H1 (cell line): ENCODE measurements at regions not wholly inside any gene's neighbourhood (a gene's known extent, or its start where the extent isn't known, plus 50 kb on each side); places are given as distances from the start of the nearest gene placed in this dataset.

ENCODE experiments used
- CTCF ChIA-PET: fragments of 300-600 bp; sonication (Branson Sonifier 250); formaldehyde crosslinking; loops from one replicate; lab custom pipeline; 2021; ENCODE audit not compliant: partially characterized antibody; lab: Charles Lee
- POLR2A ChIA-PET: fragments of 300-600 bp; sonication (Branson Sonifier 250); formaldehyde crosslinking; loops from one replicate; lab custom pipeline; 2021; ENCODE audit warnings: inconsistent platforms; ENCODE audit not compliant: partially characterized antibody; lab: Charles Lee
- DNase-seq, 2 experiments: peaks; one replicate each; pipeline versions ENCODE4 v3.0.0 to v3.0.0-alpha.2; 2010 to 2022; ENCODE audit warnings: low spot score in 2 of 2, low read depth in 1 of 2, mixed read lengths in 1 of 2
- FAIRE-seq: peaks from 2 replicates; lab custom pipeline; 2011; peaks lifted over from hg19 to GRCh38; lab: Jason Lieb, UNC
- H2AFZ ChIP-seq: 2 replicates; pipeline ENCODE4 v1.8.1; 2012; ENCODE audit warnings: low read length, inconsistent platforms
- H2AK5ac ChIP-seq: 2 replicates; pipeline ENCODE4 v1.6.1; 2013; ENCODE audit warnings: low read depth, low read length
- H2BK120ac ChIP-seq: replicated peaks from 2 replicates; pipeline ENCODE3; 2013; ENCODE audit warnings: low read depth, low read length, inconsistent platforms
- H2BK12ac ChIP-seq: 2 replicates; pipeline ENCODE4 v1.6.1; 2013; ENCODE audit warnings: low read depth, low read length
- H2BK15ac ChIP-seq: 2 replicates; pipeline ENCODE4 v1.6.1; 2013; ENCODE audit warnings: low read length
- H2BK20ac ChIP-seq: 2 replicates; pipeline ENCODE4 v1.6.1; 2013; ENCODE audit warnings: low read length
- H2BK5ac ChIP-seq: 2 replicates; pipeline ENCODE4 v1.6.1; 2013; ENCODE audit warnings: low read depth, low read length
- H3K14ac ChIP-seq: 2 replicates; pipeline ENCODE4 v1.6.1; 2013; ENCODE audit warnings: inconsistent platforms; ENCODE audit not compliant: insufficient read length
- H3K18ac ChIP-seq: 2 replicates; pipeline ENCODE4 v1.6.1; 2013; ENCODE audit warnings: low read length; ENCODE audit errors: extremely low read depth
- H3K23ac ChIP-seq: 2 replicates; pipeline ENCODE4 v1.6.1; 2013; ENCODE audit warnings: inconsistent platforms; ENCODE audit not compliant: insufficient read length
- H3K23me2 ChIP-seq: 2 replicates; pipeline ENCODE4 v1.6.1; 2013; ENCODE audit warnings: low read depth, low read length
- H3K27ac ChIP-seq: 2 replicates; pipeline ENCODE4 v1.6.1; 2011; ENCODE audit warnings: low read depth, low read length, inconsistent platforms
- H3K27me3 ChIP-seq, 4 experiments: replicated peaks in 1 of 4; 1 replicate in 1 of 4; 2 replicates in 3 of 4; pipeline versions ENCODE4 v1.6.1 to v1.8.1; 2011 to 2013; ENCODE audit warnings: low read length in 3 of 4, mild to moderate bottlenecking in 3 of 4, inconsistent platforms in 2 of 4, mixed read lengths in 2 of 4, moderate library complexity in 1 of 4; ENCODE audit not compliant: control insufficient read depth in 3 of 4, insufficient read depth in 3 of 4; ENCODE audit errors: extremely low read depth in 1 of 4
- H3K36me3 ChIP-seq, 4 experiments: 2 replicates each; pipeline versions ENCODE4 v1.6.1 to v1.8.1; 2011 to 2013; ENCODE audit warnings: mild to moderate bottlenecking in 4 of 4, low read length in 3 of 4, moderate library complexity in 2 of 4, control low read depth in 1 of 4, inconsistent platforms in 1 of 4; ENCODE audit not compliant: insufficient read depth in 4 of 4, control insufficient read depth in 2 of 4
- H3K4ac ChIP-seq: replicated peaks from 2 replicates; pipeline ENCODE3; 2013; ENCODE audit warnings: low read length, low read depth, mixed read lengths, inconsistent platforms; ENCODE audit not compliant: insufficient read length
- H3K4me1 ChIP-seq, 4 experiments: replicated peaks in 1 of 4; 1 replicate in 1 of 4; 2 replicates in 3 of 4; pipeline versions ENCODE4 v1.6.1 to v1.8.1; 2011 to 2013; ENCODE audit warnings: low read length in 3 of 4, inconsistent platforms in 2 of 4, mixed read lengths in 1 of 4; ENCODE audit not compliant: insufficient read depth in 4 of 4, control insufficient read depth in 3 of 4
- H3K4me2 ChIP-seq, 2 experiments: 2 replicates each; pipeline versions ENCODE4 v1.6.1 to v1.8.1; 2011 to 2013; ENCODE audit warnings: low read depth in 2 of 2, low read length in 2 of 2, control low read depth in 1 of 2, inconsistent platforms in 1 of 2, mild to moderate bottlenecking in 1 of 2; ENCODE audit not compliant: insufficient read depth in 1 of 2
- H3K4me3 ChIP-seq, 4 experiments: fragments of 200-600, 300-600 bp in 1 of 4; sonication (generic), shearing (Covaris generic), sonication (Bioruptor Twin) in 1 of 4; 2 replicates each; pipeline versions ENCODE4 v1.5.1 to v1.8.1; 2011 to 2016; ENCODE audit warnings: low read length in 4 of 4, low read depth in 3 of 4, control low read depth in 2 of 4, inconsistent platforms in 2 of 4, mild to moderate bottlenecking in 2 of 4, mixed read lengths in 1 of 4, moderate library complexity in 1 of 4; ENCODE audit not compliant: insufficient read depth in 2 of 4; ENCODE audit errors: extremely low read depth in 1 of 4
- H3K56ac ChIP-seq: replicated peaks from 2 replicates; pipeline ENCODE3; 2013; ENCODE audit warnings: low read depth, mild to moderate bottlenecking, mixed read lengths, low read length, inconsistent platforms; ENCODE audit not compliant: insufficient read length
- H3K79me1 ChIP-seq: 2 replicates; pipeline ENCODE4 v1.6.1; 2013; ENCODE audit warnings: low read depth, low read length, control low read depth
- H3K79me2 ChIP-seq, 2 experiments: 2 replicates each; pipeline versions ENCODE4 v1.6.1 to v1.8.1; 2012 to 2013; ENCODE audit warnings: low read length in 2 of 2, mild to moderate bottlenecking in 2 of 2, inconsistent platforms in 1 of 2; ENCODE audit not compliant: insufficient read depth in 2 of 2, control insufficient read depth in 1 of 2
- H3K9ac ChIP-seq, 4 experiments: replicated peaks in 1 of 4; 1 replicate in 1 of 4; 2 replicates in 3 of 4; pipeline versions ENCODE4 v1.6.1 to v1.8.1; 2011 to 2013; ENCODE audit warnings: low read depth in 3 of 4, low read length in 3 of 4, control low read depth in 2 of 4, mild to moderate bottlenecking in 2 of 4, moderate library complexity in 2 of 4, inconsistent platforms in 1 of 4; ENCODE audit errors: extremely low read depth in 1 of 4
- H3K9me3 ChIP-seq, 2 experiments: 2 replicates each; pipeline versions ENCODE4 v1.6.1 to v1.8.1; 2012 to 2013; ENCODE audit warnings: mild to moderate bottlenecking in 2 of 2, moderate library complexity in 2 of 2, control low read depth in 1 of 2, inconsistent platforms in 1 of 2, low read depth in 1 of 2, low read length in 1 of 2, mixed read lengths in 1 of 2; ENCODE audit not compliant: insufficient read depth in 2 of 2
- H4K20me1 ChIP-seq, 2 experiments: replicated peaks in 1 of 2; 2 replicates each; pipeline versions ENCODE3 to v1.8.1; 2011 to 2013; ENCODE audit warnings: inconsistent platforms in 2 of 2, low read length in 2 of 2, mild to moderate bottlenecking in 1 of 2; ENCODE audit not compliant: insufficient read depth in 2 of 2, control insufficient read depth in 1 of 2
- H4K5ac ChIP-seq: 2 replicates; pipeline ENCODE4 v1.6.1; 2013; ENCODE audit warnings: low read length, low read depth, mixed read lengths, inconsistent platforms; ENCODE audit not compliant: insufficient read length
- H4K8ac ChIP-seq: 2 replicates; pipeline ENCODE4 v1.8.0; 2013; ENCODE audit warnings: mild to moderate bottlenecking, moderate library complexity, low read length, inconsistent platforms; ENCODE audit not compliant: insufficient read depth; ENCODE audit errors: extremely low read depth
- H4K91ac ChIP-seq: replicated peaks from 2 replicates; pipeline ENCODE3; 2013; ENCODE audit warnings: low read length, mixed read lengths, inconsistent platforms; ENCODE audit not compliant: insufficient read length
- CEBPB ChIP-seq: IDR thresholded peaks from 2 replicates; pipeline ENCODE4 v1.6.1; 2012; ENCODE audit warnings: low read depth, low read length
- CHD2 ChIP-seq: IDR thresholded peaks from 2 replicates; pipeline ENCODE4 v1.6.1; 2012; ENCODE audit warnings: low read length, improper control_type of control experiment
- EZH2 ChIP-seq: fragments of 200-600 bp; sonication (generic); IDR thresholded peaks from 2 replicates; pipeline ENCODE4 v1.7.1; 2012; ENCODE audit warnings: low read depth, mild to moderate bottlenecking, moderate library complexity, low read length, inconsistent platforms; ENCODE audit not compliant: severe bottlenecking
- KDM5A ChIP-seq: fragments of 200-600 bp; IDR thresholded peaks from 2 replicates; pipeline ENCODE4 v1.7.1; 2012; ENCODE audit warnings: mild to moderate bottlenecking, low read length, inconsistent platforms, mixed read lengths
- NANOG ChIP-seq: IDR thresholded peaks from 2 replicates; pipeline ENCODE4 v1.6.1; 2011; ENCODE audit warnings: low read length, low read depth, mild to moderate bottlenecking, inconsistent platforms; ENCODE audit not compliant: insufficient read depth, poor library complexity, severe bottlenecking
- SP2 ChIP-seq: IDR thresholded peaks from 2 replicates; pipeline ENCODE4 v1.6.1; 2012; ENCODE audit warnings: mild to moderate bottlenecking, low read length, inconsistent platforms
- SP4 ChIP-seq: IDR thresholded peaks from 2 replicates; pipeline ENCODE4 v1.6.1; 2012; ENCODE audit warnings: low read length, inconsistent platforms
- WGBS, 2 experiments: shearing (Covaris generic) in 1 of 2; methylation state at CpG; one replicate each; pipeline versions ENCODE4 v1.1.6 to v1.1.7; 2013 to 2015; ENCODE audit warnings: low lambda C conversion rate in 2 of 2, mixed read lengths in 2 of 2, inconsistent platforms in 1 of 2, low coverage in 1 of 2, missing lambda C conversion rate in 1 of 2; ENCODE audit not compliant: insufficient replicate concordance in 2 of 2, insufficient coverage in 1 of 2, insufficient read length in 1 of 2; ENCODE audit errors: extremely low coverage in 1 of 2, missing lambda C conversion rate in 1 of 2; 5-methylcytosine and 5-hydroxymethylcytosine counted together
- TF ChIP-seq, protein P1 (sequence below), 3 experiments: IDR thresholded peaks; 1 replicate in 2 of 3; 2 replicates in 1 of 3; pipeline versions ENCODE4 v1.5.1 to v1.6.1; 2011; ENCODE audit warnings: low read length in 3 of 3, mild to moderate bottlenecking in 3 of 3, inconsistent platforms in 2 of 3, low read depth in 1 of 3, moderate library complexity in 1 of 3; ENCODE audit not compliant: insufficient read depth in 1 of 3; ENCODE audit errors: control extremely low read depth in 1 of 3
- TF ChIP-seq, protein P2 (sequence below): IDR thresholded peaks from 2 replicates; pipeline ENCODE4 v1.6.1; 2012; ENCODE audit warnings: inconsistent platforms

DNA sequence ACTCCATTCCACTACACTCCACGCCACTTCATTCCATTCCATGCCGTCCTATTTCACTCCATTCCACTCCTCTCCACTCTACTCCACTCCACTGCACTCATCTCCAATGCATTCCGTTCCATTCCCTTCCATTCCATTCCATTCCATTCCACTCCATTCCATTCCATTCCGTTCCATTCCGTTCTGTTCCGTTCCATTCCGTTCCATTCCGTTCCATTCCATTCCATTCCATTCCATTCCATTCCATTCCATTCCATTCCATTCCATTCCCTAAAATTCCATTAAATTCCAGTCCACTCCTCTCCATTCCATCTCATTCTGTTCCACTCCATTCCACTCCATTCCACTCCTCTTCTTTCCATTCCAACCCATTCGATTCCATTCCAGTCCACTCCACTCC, 1139.1 kb downstream of the TSPY10 start:
- H2AK5ac ChIP-seq, result no peak overlapping the region
- H2BK5ac ChIP-seq, result no peak overlapping the region
- H2BK120ac ChIP-seq, result no peak overlapping the region
- H3K9ac ChIP-seq, result no peak overlapping the region
- TF ChIP-seq EZH2 (no peak), CEBPB (no peak), SP4 (no peak), NANOG (no peak), CHD2 (no peak), KDM5A (no peak), SP2 (no peak)
- TF ChIP-seq, protein P1, sequence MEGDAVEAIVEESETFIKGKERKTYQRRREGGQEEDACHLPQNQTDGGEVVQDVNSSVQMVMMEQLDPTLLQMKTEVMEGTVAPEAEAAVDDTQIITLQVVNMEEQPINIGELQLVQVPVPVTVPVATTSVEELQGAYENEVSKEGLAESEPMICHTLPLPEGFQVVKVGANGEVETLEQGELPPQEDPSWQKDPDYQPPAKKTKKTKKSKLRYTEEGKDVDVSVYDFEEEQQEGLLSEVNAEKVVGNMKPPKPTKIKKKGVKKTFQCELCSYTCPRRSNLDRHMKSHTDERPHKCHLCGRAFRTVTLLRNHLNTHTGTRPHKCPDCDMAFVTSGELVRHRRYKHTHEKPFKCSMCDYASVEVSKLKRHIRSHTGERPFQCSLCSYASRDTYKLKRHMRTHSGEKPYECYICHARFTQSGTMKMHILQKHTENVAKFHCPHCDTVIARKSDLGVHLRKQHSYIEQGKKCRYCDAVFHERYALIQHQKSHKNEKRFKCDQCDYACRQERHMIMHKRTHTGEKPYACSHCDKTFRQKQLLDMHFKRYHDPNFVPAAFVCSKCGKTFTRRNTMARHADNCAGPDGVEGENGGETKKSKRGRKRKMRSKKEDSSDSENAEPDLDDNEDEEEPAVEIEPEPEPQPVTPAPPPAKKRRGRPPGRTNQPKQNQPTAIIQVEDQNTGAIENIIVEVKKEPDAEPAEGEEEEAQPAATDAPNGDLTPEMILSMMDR (IDR thresholded peaks at IDR 0.05; ENCODE audit: control extremely low read depth in 1 of 3, insufficient read depth in 1 of 3, low read depth in 1 of 3, low read length in 3 of 3), result no peak
- TF ChIP-seq, protein P2, sequence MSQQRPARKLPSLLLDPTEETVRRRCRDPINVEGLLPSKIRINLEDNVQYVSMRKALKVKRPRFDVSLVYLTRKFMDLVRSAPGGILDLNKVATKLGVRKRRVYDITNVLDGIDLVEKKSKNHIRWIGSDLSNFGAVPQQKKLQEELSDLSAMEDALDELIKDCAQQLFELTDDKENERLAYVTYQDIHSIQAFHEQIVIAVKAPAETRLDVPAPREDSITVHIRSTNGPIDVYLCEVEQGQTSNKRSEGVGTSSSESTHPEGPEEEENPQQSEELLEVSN, result no peak
- no peak for FAIRE-seq
- H2BK20ac ChIP-seq, result no peak overlapping the region
- no peaks in the 10 kb centered on the region for H3K27me3 ChIP-seq
- no peaks in the 10 kb centered on the region for H3K79me2 ChIP-seq
- no peak overlapping the region for H2BK12ac ChIP-seq
- H3K4me1 ChIP-seq, result no peaks in the 10 kb centered on the region
- no peak overlapping the region for H4K8ac ChIP-seq
- H4K20me1 ChIP-seq, result no peaks in the 10 kb centered on the region
- no peak overlapping the region for H3K23ac ChIP-seq
- no peak overlapping the region for H3K14ac ChIP-seq
- H3K27ac ChIP-seq, result no peak overlapping the region
- ChIA-PET CTCF (no interaction called here), POLR2A (no interaction called here)
- peaks cover 29% of the 10 kb centered on the region; the same call in 1 of the 2 replicates for H3K23me2 ChIP-seq
- H3K56ac ChIP-seq, result no peak overlapping the region
- no peak overlapping the region for H3K4ac ChIP-seq
- no peak for DNase-seq
- H3K79me1 ChIP-seq, result no peaks in the 10 kb centered on the region
- no peak overlapping the region for H3K4me2 ChIP-seq
- H3K4me3 ChIP-seq, result no peak overlapping the region
- peaks cover 35 to 43% of the 10 kb centered on the region in 2 experiments for H3K9me3 ChIP-seq
- H4K5ac ChIP-seq, result no peak overlapping the region
- 44 to 99% methylated on average over 7 to 9 of the region's 9 CpGs for WGBS, 2 experiments
- H4K91ac ChIP-seq, result no peak overlapping the region
- no peak overlapping the region for H2AFZ ChIP-seq
- no peak overlapping the region for H3K18ac ChIP-seq
- H2BK15ac ChIP-seq, result no peak overlapping the region
- H3K36me3 ChIP-seq, result no peaks in the 10 kb centered on the region; a peak in 1 of 8 replicates
